Right lobe of liver (tissue), 4 donors: ENCODE measurements at regions not wholly inside any gene's neighbourhood (a gene's known extent, or its start where the extent isn't known, plus 50 kb on each side); places are given as distances from the start of the nearest gene placed in this dataset.

Source experiments
- POLR2A ChIP-seq: fragments of 450-650 bp; IDR thresholded peaks from one replicate; pipeline ENCODE4 v1.6.1; 2017; ENCODE audit warnings: antibody characterized with exemption, mild to moderate bottlenecking
- TF ChIP-seq, protein P1 (sequence below), 4 donors: fragments of 200-600 bp in 3 of 4; fragments of 450-650 bp in 1 of 4; IDR thresholded peaks; one replicate each; pipeline versions ENCODE4 v1.5.1 to v1.8.0; 2016 to 2022; ENCODE audit warnings: antibody characterized with exemption in 4 of 4, mild to moderate bottlenecking in 2 of 4
- donor health status: DM: no; HTN: no; CAD: no.
- donor health status: DM: no; HTN: no; CAD: no.
- donor health status: DM: no; HTN: yes; CAD: no.

DNA sequence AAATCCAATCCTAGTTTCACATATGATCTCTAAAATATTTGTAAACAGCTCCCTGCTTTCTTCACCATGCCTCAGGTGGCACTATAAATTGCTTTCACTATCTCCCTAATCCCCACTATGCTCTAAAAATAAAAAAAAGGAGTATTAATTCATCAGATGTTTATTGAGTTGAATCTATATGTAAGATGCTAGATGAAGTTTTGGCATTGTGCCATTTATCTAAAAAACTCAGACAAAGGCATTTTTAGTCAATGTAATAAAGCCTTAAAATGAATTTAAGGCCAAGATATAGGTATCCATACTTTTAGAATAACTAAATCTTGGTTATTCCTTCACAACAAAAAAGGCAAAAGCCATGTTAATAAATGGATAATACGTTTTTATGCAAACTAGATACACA is 373.9 kb downstream of the ETS1 start:
- no peak for TF ChIP-seq POLR2A
- TF ChIP-seq, protein P1, sequence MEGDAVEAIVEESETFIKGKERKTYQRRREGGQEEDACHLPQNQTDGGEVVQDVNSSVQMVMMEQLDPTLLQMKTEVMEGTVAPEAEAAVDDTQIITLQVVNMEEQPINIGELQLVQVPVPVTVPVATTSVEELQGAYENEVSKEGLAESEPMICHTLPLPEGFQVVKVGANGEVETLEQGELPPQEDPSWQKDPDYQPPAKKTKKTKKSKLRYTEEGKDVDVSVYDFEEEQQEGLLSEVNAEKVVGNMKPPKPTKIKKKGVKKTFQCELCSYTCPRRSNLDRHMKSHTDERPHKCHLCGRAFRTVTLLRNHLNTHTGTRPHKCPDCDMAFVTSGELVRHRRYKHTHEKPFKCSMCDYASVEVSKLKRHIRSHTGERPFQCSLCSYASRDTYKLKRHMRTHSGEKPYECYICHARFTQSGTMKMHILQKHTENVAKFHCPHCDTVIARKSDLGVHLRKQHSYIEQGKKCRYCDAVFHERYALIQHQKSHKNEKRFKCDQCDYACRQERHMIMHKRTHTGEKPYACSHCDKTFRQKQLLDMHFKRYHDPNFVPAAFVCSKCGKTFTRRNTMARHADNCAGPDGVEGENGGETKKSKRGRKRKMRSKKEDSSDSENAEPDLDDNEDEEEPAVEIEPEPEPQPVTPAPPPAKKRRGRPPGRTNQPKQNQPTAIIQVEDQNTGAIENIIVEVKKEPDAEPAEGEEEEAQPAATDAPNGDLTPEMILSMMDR (IDR thresholded peaks at IDR 0.05): no peak
